Islet precursor cell (in vitro differentiated cells): ENCODE measurements at regions not wholly inside any gene's neighbourhood (a gene's known extent, or its start where the extent isn't known, plus 50 kb on each side); places are given as distances from the start of the nearest gene placed in this dataset.
A peak's percentile ranks its signal among the peaks of the same experiment; 100 is the strongest.

Source experiments
- DNase-seq: peaks from one replicate; pipeline ENCODE4 v3.0.0-alpha.2; 2018

- DNase-seq: peak; percentile 87
These were observed 319.2 kb downstream of the GADD45G start for GRCh38 chr9:89923961-89924504.

GRCh38 chr9:89924611-89925010 is 319.8 kb downstream of the GADD45G start:
- peak; percentile 37 for DNase-seq

DNA sequence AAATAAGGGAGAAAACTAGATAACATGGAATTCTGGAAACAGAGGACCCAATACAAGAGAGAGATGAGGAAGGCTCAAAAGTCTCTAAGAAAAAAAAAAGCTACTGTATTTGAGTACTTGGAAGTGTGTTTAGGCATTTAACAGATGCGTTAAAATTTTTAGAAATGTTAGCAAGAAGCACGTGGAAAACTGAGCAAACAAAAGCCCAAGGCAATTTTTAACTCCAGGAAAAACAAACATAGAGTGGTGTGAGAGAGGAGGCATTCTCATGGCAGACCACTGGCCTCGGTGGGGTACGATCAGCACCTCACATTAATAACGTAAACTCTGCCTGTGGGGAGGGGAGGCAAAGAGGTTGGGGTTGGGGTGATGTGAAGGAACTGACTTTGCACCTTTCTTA is 321.4 kb downstream of the GADD45G start:
- no peak for DNase-seq

DNA sequence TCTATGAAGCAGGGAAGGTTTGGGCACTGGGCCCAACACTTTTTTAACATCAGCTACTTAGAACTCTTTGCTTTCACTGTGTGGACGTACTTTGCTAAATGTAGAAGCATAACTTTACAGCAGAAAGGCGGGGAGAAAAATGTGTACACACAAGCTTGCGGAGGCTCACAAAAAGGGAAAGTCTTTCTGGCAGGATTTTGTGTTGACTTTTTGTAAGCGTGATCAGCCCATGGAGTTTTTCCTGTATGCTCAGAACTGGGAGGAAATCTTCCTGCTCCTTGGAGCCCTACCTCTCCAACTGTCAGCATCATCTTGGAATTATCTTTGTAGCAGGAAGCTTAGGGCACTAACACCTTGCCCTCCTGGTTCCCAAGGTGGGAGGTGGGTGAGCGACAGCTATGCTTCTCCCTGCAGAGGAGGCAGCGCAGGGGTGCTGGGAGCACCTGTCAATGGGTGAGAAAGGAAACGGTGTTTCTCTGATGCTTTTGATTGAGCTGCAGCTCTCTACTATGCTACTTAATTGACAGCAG is 321.9 kb downstream of the GADD45G start:
- DNase-seq: peak; percentile 26

GRCh38 chr9:89928106-89928505 is 323.3 kb downstream of the GADD45G start:
- no peak for DNase-seq

DNA sequence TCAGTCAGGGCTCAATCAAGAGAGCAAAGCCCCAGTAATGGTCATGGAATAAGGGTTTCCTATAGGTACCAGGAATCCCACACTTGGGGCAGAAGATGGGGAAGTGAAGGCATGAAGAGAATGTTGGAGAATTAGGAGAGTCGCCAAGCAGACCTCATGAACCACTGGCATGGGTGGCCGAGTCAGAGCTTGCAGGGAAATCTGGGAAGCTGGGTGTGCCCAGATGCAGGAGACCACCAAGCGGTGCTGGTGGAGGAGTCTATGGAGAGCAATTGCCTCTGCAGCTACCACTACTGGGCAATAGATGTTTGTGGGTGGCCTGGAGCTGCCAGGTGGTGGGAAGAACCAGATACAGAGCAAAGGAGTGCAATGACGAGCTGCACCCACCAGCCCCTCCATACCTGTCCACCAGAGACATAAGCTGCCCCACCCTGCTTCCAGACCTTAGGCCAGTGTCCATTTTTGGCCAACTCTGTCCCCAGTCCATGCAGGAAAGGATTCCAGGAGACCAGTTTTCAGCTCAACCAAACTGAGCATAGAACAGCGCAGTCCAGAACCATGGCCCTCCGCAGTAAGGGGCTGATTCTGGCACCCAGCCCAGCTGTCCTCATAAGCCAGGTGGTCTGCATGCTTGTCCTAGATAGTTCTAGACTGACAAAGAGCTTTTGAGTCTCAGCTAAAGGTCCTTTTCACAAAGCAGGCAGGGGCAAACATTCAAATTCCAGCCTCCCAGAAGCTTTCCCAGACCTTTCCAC is 323.9 kb downstream of the GADD45G start:
- no peak for DNase-seq

- DNase-seq: peak; percentile 63
These were observed 324.5 kb downstream of the GADD45G start for GRCh38 chr9:89929315-89929672.

DNA sequence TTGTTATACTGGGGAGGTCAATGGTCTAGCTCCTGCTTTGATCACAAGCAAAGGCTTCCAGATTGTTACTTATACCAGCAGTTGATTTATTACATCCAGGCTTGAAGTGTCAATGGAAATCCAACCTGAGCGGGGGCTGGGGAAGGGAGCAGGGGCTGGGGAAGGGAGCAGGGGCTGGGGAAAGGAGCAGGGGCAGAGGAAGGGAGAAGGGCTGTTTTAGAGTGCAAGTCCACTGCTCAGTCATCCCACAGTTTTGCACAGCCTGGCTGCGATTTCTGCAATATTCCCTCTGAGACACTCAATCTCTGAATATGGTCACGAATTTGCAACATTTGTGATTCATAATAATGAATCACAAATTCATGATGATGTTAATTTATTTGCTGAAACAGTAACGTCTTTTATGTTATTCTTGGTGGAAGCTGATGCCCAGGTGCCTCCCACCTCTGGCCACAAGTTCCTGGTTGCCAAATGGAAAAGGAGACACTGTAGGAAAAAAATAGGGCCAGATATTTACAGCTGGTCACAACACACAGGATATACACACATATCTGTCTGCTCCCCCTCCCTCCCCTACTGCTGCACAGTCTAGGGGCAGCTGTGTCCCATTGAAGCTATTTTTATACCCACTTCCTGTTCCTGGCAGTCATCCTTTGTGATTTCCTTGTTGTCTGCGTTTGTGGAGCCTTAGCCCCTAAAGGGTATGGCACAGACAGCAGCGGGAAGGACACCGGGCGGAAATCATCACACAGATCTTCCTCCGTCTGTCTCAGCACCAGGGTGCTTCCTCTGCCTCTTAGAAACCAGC is 325.1 kb downstream of the GADD45G start:
- DNase-seq: peak; percentile 55

GRCh38 chr9:89933578-89933977 is 328.8 kb downstream of the GADD45G start:
- DNase-seq: no peak

- no peak for DNase-seq
These were observed 330.3 kb downstream of the GADD45G start for GRCh38 chr9:89935115-89935514.

GRCh38 chr9:89935801-89936200 is 331.0 kb downstream of the GADD45G start:
- DNase-seq: no peak

DNA sequence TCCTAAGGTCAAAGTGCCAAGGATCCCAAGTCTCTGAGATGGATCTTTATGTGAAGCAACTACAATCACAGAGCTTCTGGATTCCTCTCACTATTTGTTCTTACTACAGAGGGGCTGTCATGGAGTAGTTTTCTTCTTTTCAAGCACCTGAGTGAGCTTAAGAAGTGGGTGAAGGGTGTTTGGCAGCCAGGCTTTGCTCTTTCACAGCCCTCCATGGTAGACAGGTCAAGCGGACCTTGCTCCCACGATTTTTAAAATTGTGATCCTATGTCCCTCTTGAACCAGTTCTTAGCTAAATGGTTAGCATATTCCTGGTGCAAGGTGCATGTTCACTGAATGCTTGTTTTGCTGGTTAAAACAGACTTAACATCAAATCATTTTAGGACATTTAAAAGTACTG is 332.2 kb downstream of the GADD45G start:
- no peak for DNase-seq

- DNase-seq: no peak
These were observed 334.4 kb downstream of the GADD45G start for GRCh38 chr9:89939181-89939580.

DNA sequence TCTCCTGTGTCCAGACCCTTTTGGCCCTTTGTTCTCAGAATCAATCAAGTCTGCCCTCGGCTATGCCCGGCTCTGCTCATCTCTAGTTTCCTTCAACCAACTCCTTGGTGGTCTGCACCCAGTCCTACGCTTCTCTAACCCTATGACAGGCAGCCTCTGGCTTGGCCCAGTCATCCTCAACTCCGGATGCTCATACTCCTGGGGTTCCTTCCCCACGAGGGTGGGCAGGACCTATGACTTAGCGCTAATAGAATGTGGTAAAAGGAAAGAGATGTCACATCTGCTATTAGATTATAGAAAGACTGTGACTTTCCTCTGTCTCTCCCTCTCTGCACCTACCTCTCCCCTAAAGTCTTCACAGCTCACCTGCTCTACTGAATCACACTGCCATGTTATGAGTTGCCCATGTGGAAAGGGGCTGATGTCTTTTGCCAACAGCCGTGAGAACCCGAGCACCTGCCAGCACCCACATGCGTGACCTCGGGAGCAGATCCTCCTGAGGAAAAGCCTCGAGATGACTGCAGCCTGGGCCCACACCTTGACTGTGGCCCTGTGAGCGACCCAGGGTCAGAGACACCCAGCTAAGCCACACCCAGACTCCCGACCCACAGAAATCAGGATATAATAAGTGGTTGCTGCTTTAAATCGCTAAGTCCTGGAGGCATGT is 334.9 kb downstream of the GADD45G start:
- DNase-seq: no peak

- peak; percentile 66 for DNase-seq
These were observed 335.8 kb downstream of the GADD45G start for GRCh38 chr9:89940625-89941024.

- peak; percentile 80 for DNase-seq
These were observed 337.1 kb downstream of the GADD45G start for GRCh38 chr9:89941875-89942274.

DNA sequence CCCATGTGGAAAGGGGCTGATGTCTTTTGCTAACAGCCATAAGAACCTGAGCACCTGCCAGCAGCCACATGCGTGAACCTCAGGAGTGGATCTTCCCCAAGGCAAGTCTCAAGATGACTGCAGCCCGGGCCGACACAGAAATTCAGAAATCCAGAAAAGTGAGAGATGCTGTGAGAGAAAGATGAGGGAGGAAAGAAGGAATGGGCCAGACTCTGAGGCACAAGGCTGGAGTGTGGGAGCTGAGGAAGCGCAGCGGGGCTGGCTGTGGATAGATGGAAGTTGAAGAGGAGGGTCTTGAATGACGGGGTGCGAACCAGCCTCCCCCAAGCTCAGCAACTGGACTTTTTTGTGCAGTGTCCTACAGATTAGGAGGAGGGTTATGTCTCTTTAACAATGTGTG is 337.8 kb downstream of the GADD45G start:
- peak; percentile 43 for DNase-seq

DNA sequence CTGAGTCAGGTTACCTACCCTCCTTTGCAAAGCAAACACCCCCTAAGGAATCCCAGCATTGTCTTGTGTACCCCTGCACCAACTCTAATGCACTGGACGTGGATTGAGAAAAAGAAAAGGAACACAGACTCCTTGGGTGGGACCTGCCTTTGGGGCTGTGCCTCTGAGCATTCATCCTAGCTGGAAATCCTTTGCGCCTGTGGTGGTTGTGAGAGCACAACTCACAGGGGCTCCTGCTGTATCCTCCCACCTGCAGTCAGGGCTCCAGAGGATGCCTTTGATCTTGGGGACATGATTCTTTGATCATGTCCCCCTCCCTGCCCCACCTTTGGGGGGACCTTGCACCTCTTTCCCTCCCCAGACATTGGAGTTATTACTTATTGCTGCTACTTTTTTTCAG is 338.5 kb downstream of the GADD45G start:
- DNase-seq: no peak

GRCh38 chr9:89943728-89944127 is 338.9 kb downstream of the GADD45G start:
- no peak for DNase-seq

DNA sequence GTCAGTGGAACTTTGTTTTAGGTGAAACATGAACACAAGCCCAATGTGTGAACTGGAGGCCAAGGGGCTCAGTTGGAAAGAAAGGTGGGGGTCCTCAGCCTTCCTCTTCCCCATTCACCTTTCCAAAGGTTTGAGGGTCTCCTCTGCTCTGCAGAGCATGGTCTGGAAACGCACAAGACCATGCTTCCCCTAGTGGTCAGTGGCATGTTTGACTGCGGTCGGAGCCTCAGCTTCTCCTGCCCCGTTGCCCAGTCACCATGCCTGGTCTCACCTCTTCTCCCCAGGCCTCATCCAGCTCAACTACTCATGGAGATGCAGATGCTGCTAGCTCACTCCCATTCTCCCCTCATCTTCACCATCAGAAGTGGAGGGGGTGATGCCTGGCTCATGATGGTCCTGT is 340.3 kb downstream of the GADD45G start:
- no peak for DNase-seq

- DNase-seq: no peak
These were observed 341.9 kb downstream of the GADD45G start for GRCh38 chr9:89946741-89947140.

DNA sequence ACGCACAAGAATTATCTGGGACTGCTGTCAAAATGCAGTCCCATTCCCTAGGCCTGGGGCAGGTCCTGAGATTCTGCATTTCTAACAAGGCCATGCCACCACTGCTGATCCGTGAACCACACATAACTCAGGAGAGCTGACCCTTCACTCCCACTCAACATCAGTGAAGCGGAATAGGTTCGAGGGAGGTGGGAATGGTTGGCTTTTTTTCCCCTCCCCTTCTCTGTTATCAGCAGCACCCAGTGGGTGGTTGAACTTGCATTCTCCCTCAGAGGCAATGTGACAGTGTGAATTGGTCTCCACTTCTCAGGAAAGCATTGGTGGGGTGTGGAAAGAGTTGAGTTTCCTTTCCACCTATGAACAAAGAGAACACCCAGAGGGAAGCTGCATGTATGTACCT is 344.3 kb downstream of the GADD45G start:
- DNase-seq: no peak

DNA sequence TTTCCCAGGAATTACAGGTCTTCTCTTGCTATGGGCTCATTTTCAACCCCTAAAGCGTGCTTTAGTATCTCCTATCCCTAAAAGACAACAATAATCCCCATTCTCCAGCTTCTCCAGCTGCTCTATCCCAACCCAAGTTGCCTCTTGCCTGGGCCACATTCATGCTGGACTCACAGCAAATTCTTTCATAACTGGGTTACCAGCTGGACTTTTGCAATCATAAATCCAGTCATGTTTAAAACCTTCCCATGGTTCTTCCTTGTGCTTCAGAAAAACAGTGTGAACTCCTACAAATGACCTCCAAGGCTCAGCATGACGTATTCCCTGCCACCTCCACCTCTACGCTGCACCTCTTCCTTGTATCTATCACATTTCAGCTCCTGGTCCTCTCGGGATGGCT is 346.9 kb downstream of the GADD45G start:
- DNase-seq: no peak
